HL-60 (cell line): ENCODE measurements at regions not wholly inside any gene's neighbourhood (a gene's known extent, or its start where the extent isn't known, plus 50 kb on each side); places are given as distances from the start of the nearest gene placed in this dataset.

Experiments used
- DNase-seq, 2 experiments: peaks; one replicate each; pipeline ENCODE4 v3.0.0-alpha.2; 2010 to 2020; ENCODE audit warnings: low read depth in 1 of 2, low spot score in 1 of 2
- H3K27ac ChIP-seq: fragments of 250-450 bp; sonication (Bioruptor Pico); replicated peaks from 2 replicates; pipeline ENCODE4 v1.5.1; 2020; ENCODE audit warnings: mild to moderate bottlenecking, moderate library complexity
- H3K27me3 ChIP-seq: fragments of 250-450 bp; sonication (Bioruptor Pico); 2 replicates; pipeline ENCODE4 v1.5.1; 2021; ENCODE audit warnings: mild to moderate bottlenecking, moderate library complexity; ENCODE audit not compliant: insufficient read depth, poor library complexity, severe bottlenecking
- H3K4me3 ChIP-seq: replicated peaks from 2 replicates; pipeline ENCODE4 v1.5.1; 2011; ENCODE audit warnings: mild to moderate bottlenecking, control low read depth, low read length; ENCODE audit not compliant: insufficient read depth
- CTCF ChIP-seq: IDR thresholded peaks from one replicate; pipeline ENCODE4 v1.5.1; 2011; ENCODE audit warnings: low read length, control low read depth, inconsistent platforms; ENCODE audit not compliant: insufficient read depth
- GABPA ChIP-seq: IDR thresholded peaks from 2 replicates; pipeline ENCODE4 v1.6.1; 2012; ENCODE audit warnings: low read depth
- POLR2AphosphoS5 ChIP-seq: IDR thresholded peaks from 2 replicates; pipeline ENCODE4 v1.6.1; 2012; ENCODE audit warnings: low read depth
- SPI1 ChIP-seq: IDR thresholded peaks from 2 replicates; pipeline ENCODE4 v1.6.1; 2012; ENCODE audit warnings: low read depth, mild to moderate bottlenecking, borderline replicate concordance
- TF ChIP-seq, protein P1 (sequence below): IDR thresholded peaks from 2 replicates; pipeline ENCODE4 v1.6.1; 2012; ENCODE audit warnings: low read depth; ENCODE audit not compliant: insufficient replicate concordance

GRCh38 chr3:84906065-84906464 is 52.7 kb upstream of the CADM2 start:
- Histone ChIP-seq H3K27me3 (no peaks in the 10 kb centered on the region), H3K27ac (no peak overlapping the region), H3K4me3 (no peak overlapping the region)
- TF ChIP-seq GABPA: no peak
- TF ChIP-seq, protein P1, sequence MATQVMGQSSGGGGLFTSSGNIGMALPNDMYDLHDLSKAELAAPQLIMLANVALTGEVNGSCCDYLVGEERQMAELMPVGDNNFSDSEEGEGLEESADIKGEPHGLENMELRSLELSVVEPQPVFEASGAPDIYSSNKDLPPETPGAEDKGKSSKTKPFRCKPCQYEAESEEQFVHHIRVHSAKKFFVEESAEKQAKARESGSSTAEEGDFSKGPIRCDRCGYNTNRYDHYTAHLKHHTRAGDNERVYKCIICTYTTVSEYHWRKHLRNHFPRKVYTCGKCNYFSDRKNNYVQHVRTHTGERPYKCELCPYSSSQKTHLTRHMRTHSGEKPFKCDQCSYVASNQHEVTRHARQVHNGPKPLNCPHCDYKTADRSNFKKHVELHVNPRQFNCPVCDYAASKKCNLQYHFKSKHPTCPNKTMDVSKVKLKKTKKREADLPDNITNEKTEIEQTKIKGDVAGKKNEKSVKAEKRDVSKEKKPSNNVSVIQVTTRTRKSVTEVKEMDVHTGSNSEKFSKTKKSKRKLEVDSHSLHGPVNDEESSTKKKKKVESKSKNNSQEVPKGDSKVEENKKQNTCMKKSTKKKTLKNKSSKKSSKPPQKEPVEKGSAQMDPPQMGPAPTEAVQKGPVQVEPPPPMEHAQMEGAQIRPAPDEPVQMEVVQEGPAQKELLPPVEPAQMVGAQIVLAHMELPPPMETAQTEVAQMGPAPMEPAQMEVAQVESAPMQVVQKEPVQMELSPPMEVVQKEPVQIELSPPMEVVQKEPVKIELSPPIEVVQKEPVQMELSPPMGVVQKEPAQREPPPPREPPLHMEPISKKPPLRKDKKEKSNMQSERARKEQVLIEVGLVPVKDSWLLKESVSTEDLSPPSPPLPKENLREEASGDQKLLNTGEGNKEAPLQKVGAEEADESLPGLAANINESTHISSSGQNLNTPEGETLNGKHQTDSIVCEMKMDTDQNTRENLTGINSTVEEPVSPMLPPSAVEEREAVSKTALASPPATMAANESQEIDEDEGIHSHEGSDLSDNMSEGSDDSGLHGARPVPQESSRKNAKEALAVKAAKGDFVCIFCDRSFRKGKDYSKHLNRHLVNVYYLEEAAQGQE: no peak
- no peak for TF ChIP-seq POLR2AphosphoS5
- TF ChIP-seq CTCF: no peak
- TF ChIP-seq SPI1: no peak
- DNase-seq: no peak
